Neural cell (in vitro differentiated cells): ENCODE measurements at regions not wholly inside any gene's neighbourhood (a gene's known extent, or its start where the extent isn't known, plus 50 kb on each side); places are given as distances from the start of the nearest gene placed in this dataset.

Experiments
- H2AFZ ChIP-seq: fragments of 200-600, 300-800 bp; sonication (generic), shearing (Covaris generic); 2 replicates; pipeline ENCODE4 v1.6.0; 2014; ENCODE audit warnings: low read depth, mild to moderate bottlenecking, antibody characterized with exemption, low read length, moderate library complexity
- H3F3A ChIP-seq: fragments of 200-600 bp; shearing (Covaris generic); 2 replicates; pipeline ENCODE4 v1.6.1; 2016; ENCODE audit warnings: mild to moderate bottlenecking, moderate library complexity, mixed read lengths, antibody characterized with exemption, low read length; ENCODE audit not compliant: insufficient read depth, poor library complexity, severe bottlenecking
- H3K27ac ChIP-seq: fragments of 200-600, 300-800 bp; sonication (generic), shearing (Covaris generic); 2 replicates; pipeline ENCODE4 v1.5.1; 2014; ENCODE audit warnings: mild to moderate bottlenecking, low read length, moderate library complexity
- H3K27me3 ChIP-seq: fragments of 300-800, 200-600 bp; sonication (generic), shearing (Covaris generic); 2 replicates; pipeline ENCODE4 v1.6.0; 2014; ENCODE audit warnings: mild to moderate bottlenecking, low read depth, low read length, moderate library complexity; ENCODE audit not compliant: insufficient read depth
- H3K36me3 ChIP-seq: fragments of 300-800, 200-600 bp; sonication (generic), shearing (Covaris generic); 2 replicates; pipeline ENCODE4 v1.5.1; 2014; ENCODE audit warnings: mild to moderate bottlenecking, antibody characterized with exemption, low read length, moderate library complexity; ENCODE audit not compliant: insufficient read depth
- H3K4me2 ChIP-seq: fragments of 300-800, 200-600 bp; sonication (generic), shearing (Covaris generic); 2 replicates; pipeline ENCODE4 v1.6.0; 2014; ENCODE audit warnings: mild to moderate bottlenecking, low read length
- H3K4me3 ChIP-seq: fragments of 300-800, 200-600 bp; sonication (generic), shearing (Covaris generic); 2 replicates; pipeline ENCODE4 v1.5.1; 2014; ENCODE audit warnings: mild to moderate bottlenecking, low read length, moderate library complexity
- H3K79me2 ChIP-seq: fragments of 200-600 bp; shearing (Covaris generic); replicated peaks from 2 replicates; pipeline ENCODE4 v1.6.0; 2014; ENCODE audit warnings: mild to moderate bottlenecking, low read length, moderate library complexity; ENCODE audit not compliant: insufficient read depth
- H3K9ac ChIP-seq: fragments of 300-800, 200-600 bp; sonication (generic), shearing (Covaris generic); 2 replicates; pipeline ENCODE4 v1.6.1; 2016; ENCODE audit warnings: mild to moderate bottlenecking, low read length, mixed read lengths
- H3K9me2 ChIP-seq: fragments of 200-600 bp; shearing (Covaris generic); 2 replicates; pipeline ENCODE4 v1.6.1; 2016; ENCODE audit warnings: mild to moderate bottlenecking, low read length, mixed read lengths; ENCODE audit not compliant: insufficient read depth
- H3K9me3 ChIP-seq: fragments of 200-600, 300-800 bp; sonication (generic), shearing (Covaris generic); 2 replicates; pipeline ENCODE4 v1.6.1; 2016; ENCODE audit warnings: mild to moderate bottlenecking, mixed run types, low read length, moderate library complexity, mixed read lengths
- H4K20me1 ChIP-seq: fragments of 200-600 bp; shearing (Covaris generic); 2 replicates; pipeline ENCODE4 v1.6.1; 2016; ENCODE audit warnings: mild to moderate bottlenecking, mixed run types; ENCODE audit not compliant: insufficient read depth
- EP300 ChIP-seq: fragments of 450-650 bp; conservative IDR thresholded peaks from 2 replicates; pipeline ENCODE4 v1.6.1; 2014; ENCODE audit warnings: antibody characterized with exemption, mild to moderate bottlenecking, moderate library complexity; ENCODE audit not compliant: poor library complexity, severe bottlenecking
- EZH2 ChIP-seq: fragments of 200-600, 300-800 bp; shearing (Covaris generic), sonication (generic); IDR thresholded peaks from 2 replicates; pipeline ENCODE4 v1.6.1; 2014; ENCODE audit warnings: antibody characterized with exemption, low read length, borderline replicate concordance, mild to moderate bottlenecking; ENCODE audit not compliant: insufficient read depth, poor library complexity, severe bottlenecking
- MXI1 ChIP-seq: fragments of 450-650 bp; conservative IDR thresholded peaks from 2 replicates; pipeline ENCODE4 v1.6.1; 2014; ENCODE audit warnings: antibody characterized with exemption, mild to moderate bottlenecking; ENCODE audit not compliant: poor library complexity, severe bottlenecking
- POLR2AphosphoS5 ChIP-seq: IDR thresholded peaks from 2 replicates; pipeline ENCODE4 v1.6.1; 2012
- RAD21 ChIP-seq: fragments of 450-650 bp; conservative IDR thresholded peaks from 2 replicates; pipeline ENCODE4 v1.6.1; 2014; ENCODE audit warnings: antibody characterized with exemption, mild to moderate bottlenecking, moderate library complexity
- SMC3 ChIP-seq: fragments of 450-650 bp; conservative IDR thresholded peaks from 2 replicates; pipeline ENCODE4 v1.6.1; 2014; ENCODE audit warnings: antibody characterized with exemption, mild to moderate bottlenecking, moderate library complexity; ENCODE audit not compliant: poor library complexity
- TAF1 ChIP-seq: IDR thresholded peaks from 2 replicates; pipeline ENCODE4 v1.6.1; 2012; ENCODE audit warnings: low read depth
- TF ChIP-seq, protein P1 (sequence below): fragments of 450-650 bp; IDR thresholded peaks from 2 replicates; pipeline ENCODE4 v1.5.1; 2014; ENCODE audit warnings: antibody characterized with exemption, mild to moderate bottlenecking, moderate library complexity; ENCODE audit not compliant: poor library complexity, severe bottlenecking

DNA sequence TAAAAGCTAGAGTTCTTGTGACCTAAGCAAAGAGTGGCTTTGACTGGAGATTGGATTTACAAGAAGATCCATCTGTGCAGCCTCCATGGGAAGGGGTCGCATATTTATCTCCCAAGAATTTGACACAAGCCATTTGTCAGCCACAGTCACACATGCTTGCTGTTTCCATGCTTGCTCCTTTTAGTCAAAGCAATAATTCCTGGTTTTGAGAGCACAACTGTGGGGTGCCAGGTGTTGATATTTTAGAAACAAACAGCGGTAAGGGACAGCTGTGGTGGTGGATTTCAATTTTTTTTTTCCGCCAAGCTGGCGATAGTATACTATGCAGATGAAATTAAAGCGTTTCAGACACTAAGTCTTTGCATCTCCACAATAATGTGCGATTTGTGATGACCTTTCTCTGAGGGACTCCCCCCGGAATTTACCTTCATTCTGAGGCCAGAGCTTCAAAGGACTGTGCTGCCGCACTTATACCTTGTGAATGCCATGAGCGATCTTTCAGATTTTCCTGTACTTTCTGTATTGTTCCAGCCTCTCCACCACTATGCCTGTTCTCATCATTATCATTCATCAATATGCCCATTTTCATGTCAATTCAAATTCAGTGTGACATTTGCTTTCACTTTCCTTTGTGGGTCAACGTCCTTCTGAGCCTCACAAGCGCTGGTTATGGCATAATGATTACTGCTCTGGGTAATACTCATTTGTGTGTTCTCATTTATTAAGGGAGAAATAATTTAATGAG is 108.2 kb upstream of the KBTBD8 start:
- Histone ChIP-seq H3K4me2 (no peak overlapping the region), H3K27ac (no peak overlapping the region), H3K36me3 (no peaks in the 10 kb centered on the region), H2AFZ (no peak overlapping the region), H3K9me2 (no peaks in the 10 kb centered on the region), H3K9me3 (no peaks in the 10 kb centered on the region), H3K9ac (no peak overlapping the region), H4K20me1 (no peaks in the 10 kb centered on the region), H3K27me3 (no peaks in the 10 kb centered on the region), H3K4me3 (no peak overlapping the region), H3F3A (no peaks in the 10 kb centered on the region), H3K79me2 (no peaks in the 10 kb centered on the region)
- TF ChIP-seq MXI1, result no peak
- peak; percentile 38 for TF ChIP-seq EP300
- no peak for TF ChIP-seq SMC3

DNA sequence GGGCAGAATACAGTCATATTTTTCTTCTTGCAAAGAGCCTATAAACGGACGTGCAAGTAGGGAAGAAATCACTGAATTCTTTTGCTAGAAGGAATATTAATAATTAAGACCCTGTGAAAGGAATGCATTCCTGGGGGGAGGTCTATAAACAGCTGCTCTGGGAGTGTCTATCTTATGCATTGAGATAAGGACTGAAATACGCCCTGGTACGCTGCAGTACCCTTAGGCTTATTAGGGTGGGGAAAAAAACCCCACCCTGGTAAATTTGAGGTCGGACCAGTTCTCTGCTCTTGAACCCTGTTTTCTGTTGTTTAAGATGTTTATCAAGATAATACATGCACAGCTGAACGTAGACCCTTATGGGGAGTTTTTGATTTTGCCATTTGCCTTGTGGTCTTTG is 100.0 kb upstream of the KBTBD8 start:
- no peak overlapping the region for H3K27ac ChIP-seq
- H3K36me3 ChIP-seq, result no peaks in the 10 kb centered on the region
- no peak overlapping the region for H3K9ac ChIP-seq
- no peaks in the 10 kb centered on the region for H4K20me1 ChIP-seq
- H3K27me3 ChIP-seq, result no peaks in the 10 kb centered on the region
- no peak overlapping the region for H3K4me3 ChIP-seq
- TF ChIP-seq RAD21 (no peak), POLR2AphosphoS5 (no peak), EZH2 (no peak), TAF1 (no peak), EP300 (no peak)
- no peaks in the 10 kb centered on the region for H3K79me2 ChIP-seq
- H3K9me2 ChIP-seq, result no peaks in the 10 kb centered on the region
- H2AFZ ChIP-seq, result no peak overlapping the region
- H3K9me3 ChIP-seq, result peaks cover 4% of the 10 kb centered on the region
- H3K4me2 ChIP-seq, result no peak overlapping the region
- no peaks in the 10 kb centered on the region for H3F3A ChIP-seq

DNA sequence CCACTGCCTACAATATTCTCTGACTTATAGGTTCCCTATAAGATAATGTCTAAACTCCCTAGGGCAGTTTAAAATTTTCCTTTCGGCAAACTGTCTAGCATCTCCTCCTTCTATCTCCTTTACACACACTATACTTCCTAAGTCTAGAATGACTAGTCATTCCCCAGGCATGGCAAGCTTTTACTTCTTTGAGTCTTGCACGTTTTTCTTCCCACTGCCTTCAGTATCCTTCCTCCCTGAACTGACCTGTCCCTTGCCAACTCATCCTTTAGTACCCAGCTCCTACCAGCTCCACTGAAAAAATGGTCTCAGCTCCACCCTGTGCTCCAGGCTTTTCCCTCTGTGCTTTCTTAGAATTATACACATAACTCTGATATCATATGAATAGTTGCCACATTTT is 93.8 kb upstream of the KBTBD8 start:
- Histone ChIP-seq H4K20me1 (no peaks in the 10 kb centered on the region), H3K9me2 (no peaks in the 10 kb centered on the region), H3K9ac (no peak overlapping the region), H3K4me2 (no peak overlapping the region), H3K9me3 (peaks cover 4% of the 10 kb centered on the region), H3K36me3 (no peaks in the 10 kb centered on the region), H3K27ac (no peak overlapping the region), H3K4me3 (no peak overlapping the region), H2AFZ (no peak overlapping the region), H3K79me2 (no peaks in the 10 kb centered on the region), H3K27me3 (no peaks in the 10 kb centered on the region), H3F3A (no peaks in the 10 kb centered on the region)
- TF ChIP-seq RAD21, result no peak
- TF ChIP-seq, protein P1, sequence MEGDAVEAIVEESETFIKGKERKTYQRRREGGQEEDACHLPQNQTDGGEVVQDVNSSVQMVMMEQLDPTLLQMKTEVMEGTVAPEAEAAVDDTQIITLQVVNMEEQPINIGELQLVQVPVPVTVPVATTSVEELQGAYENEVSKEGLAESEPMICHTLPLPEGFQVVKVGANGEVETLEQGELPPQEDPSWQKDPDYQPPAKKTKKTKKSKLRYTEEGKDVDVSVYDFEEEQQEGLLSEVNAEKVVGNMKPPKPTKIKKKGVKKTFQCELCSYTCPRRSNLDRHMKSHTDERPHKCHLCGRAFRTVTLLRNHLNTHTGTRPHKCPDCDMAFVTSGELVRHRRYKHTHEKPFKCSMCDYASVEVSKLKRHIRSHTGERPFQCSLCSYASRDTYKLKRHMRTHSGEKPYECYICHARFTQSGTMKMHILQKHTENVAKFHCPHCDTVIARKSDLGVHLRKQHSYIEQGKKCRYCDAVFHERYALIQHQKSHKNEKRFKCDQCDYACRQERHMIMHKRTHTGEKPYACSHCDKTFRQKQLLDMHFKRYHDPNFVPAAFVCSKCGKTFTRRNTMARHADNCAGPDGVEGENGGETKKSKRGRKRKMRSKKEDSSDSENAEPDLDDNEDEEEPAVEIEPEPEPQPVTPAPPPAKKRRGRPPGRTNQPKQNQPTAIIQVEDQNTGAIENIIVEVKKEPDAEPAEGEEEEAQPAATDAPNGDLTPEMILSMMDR, result no peak
